ENCODE measurements at regions not wholly inside any gene's neighbourhood (a gene's known extent, or its start where the extent isn't known, plus 50 kb on each side); places are given as distances from the start of the nearest gene placed in this dataset.
"Not testable (repeated sequence)": the region's sequence is repeated elsewhere in the genome, so short reads cannot be mapped to it uniquely, and the experiment has no call there.

DNA sequence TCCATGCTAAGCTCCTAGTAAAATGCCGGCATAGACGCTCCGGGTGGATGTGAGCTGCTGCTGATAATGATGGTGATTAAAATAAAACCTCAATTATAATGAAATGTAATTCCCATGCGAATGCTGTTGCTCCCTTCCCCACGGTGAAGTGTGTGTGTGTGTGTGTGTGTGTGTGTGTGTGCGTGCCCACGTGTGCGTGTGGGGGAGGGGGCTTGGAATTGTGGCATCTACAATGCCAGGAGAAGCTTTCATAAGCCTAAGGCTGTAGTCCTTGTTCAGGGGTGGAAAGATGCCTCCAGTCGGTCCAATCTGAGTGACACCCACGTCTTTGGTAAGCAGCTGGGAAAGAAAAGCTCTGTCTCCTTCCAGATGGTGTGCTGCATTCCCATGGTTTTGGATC, 137.9 kb downstream of the CDH26 start:
- DNase-seq (ENCODE audit: low spot score) (no peak), FAIRE-seq (no peak)

- no peak for FAIRE-seq
- DNase-seq (ENCODE audit: low spot score) = no peak
These were observed 139.1 kb downstream of the CDH26 start for GRCh38 chr20:60097285-60097684.

GRCh38 chr20:60100780-60101179, 142.6 kb downstream of the CDH26 start:
- no peak for DNase-seq (ENCODE audit: low spot score)
- no peak for FAIRE-seq

- DNase-seq (ENCODE audit: low spot score) (no peak), FAIRE-seq (no peak)
These were observed 143.1 kb downstream of the CDH26 start for GRCh38 chr20:60101201-60101890.

GRCh38 chr20:60101891-60102281, 143.7 kb downstream of the CDH26 start:
- no peak for FAIRE-seq
- DNase-seq (ENCODE audit: low spot score) = no peak

DNA sequence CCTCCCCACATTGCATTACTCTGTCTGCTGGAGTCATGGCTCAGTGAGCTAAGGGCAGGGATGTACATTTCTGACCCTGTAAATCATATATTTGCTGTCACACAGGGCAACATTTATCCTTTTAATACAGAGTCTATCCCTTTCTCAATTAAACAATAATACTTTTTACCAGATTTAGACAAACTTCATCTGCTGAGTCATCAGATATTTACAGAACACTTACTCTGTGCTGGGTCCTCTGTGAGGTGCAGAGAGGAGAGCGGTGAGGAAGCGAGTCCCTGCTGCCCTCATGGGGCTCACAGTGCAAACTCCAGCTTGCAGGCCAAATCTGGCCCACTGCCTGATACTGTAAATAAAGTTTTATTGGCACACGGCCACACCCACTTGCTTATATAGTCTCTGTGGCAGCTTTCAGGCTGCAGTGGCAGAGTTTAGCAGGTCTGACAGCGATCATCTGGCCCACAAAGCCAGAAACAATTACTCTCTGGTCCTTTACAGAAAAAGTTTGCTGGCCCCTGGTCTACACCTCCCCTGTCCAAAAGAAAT, 144.5 kb downstream of the CDH26 start:
- DNase-seq (ENCODE audit: low spot score) (no peak), FAIRE-seq (no peak)

DNA sequence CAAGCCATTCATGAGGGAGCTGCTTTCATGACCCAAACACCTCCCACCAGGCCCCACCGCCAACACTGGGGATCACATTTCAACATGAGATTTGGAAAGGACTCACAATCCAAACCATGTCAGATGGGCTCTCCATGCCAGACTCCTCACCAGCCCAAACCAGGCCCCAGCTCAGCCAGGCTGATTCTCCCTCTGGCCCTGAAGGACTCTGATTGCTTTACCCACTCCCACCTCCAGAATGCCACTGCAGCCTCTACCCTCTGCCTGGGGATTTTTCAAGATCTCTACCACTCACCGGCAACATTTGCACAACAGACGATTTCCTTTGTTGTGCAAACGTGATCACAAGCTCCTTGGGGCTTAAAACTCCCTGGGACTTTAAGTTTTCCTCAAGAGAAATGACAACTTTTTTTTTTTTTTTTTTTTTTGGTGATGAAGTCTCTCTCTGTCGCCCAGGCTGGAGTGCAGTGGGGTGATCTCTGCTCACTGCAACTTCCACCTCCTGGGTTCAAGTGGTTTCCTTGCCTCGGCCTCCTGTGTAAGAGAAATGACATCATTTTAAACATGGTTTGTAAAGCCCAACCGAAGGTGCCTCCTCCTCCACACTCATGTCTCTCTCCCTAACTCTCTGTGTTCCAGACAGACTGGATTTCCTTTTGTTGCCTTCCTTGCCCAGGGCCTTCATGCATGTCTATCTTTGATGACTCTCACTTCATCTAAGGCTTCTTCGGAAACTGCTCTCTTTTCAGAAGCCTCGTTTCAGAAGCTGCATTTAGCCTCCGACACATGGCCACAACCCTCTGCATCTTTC, 147.0 kb downstream of the CDH26 start:
- FAIRE-seq (no peak), DNase-seq (ENCODE audit: low spot score) (peak; percentile 35)

DNA sequence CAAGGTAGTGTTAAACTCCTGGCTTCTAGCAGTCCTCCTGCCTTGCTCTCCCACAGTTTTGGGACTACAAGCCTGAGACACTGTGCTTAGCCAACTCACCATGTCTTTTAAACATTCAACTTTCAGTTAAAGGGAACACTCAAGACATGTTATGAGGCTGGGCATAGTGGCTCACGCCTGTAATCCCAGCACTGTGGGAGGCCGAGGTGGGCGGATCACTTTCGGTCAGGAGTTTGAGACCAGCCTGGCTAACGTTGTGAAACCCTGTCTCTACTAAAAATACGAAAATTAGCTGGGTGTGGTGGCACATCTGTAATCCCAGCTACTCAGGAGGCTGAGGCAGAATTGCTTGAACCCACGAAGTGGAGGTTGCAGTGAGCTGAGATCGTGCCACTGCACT, 148.0 kb downstream of the CDH26 start:
- not testable (repeated sequence) for DNase-seq (ENCODE audit: low spot score); FAIRE-seq

- DNase-seq (ENCODE audit: low spot score) (no peak), FAIRE-seq (no peak)
These were observed 149.6 kb downstream of the CDH26 start for GRCh38 chr20:60107621-60108390.

DNA sequence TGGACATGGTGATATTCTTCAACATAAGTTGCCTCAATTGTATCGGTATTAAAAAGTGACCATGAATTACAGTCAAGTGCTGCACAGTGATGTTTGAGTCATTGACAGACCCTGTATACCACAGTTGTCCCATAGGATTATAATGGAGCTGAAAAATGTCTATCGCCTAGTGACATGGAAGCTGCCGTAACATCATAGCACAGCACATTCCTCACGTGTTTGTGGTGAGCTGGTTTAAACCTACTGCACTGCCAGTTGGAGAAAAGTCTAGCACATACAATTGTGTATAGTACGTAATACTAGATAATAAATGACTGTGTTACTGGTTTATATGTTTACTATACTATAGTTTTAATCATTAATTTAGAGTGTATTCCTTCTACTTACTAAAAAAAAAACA, 150.2 kb downstream of the CDH26 start:
- FAIRE-seq (peak; percentile 42), DNase-seq (ENCODE audit: low spot score) (peak; percentile 78)

- FAIRE-seq = no peak
- DNase-seq (ENCODE audit: low spot score) = no peak
These were observed 155.0 kb downstream of the CDH26 start for GRCh38 chr20:60113024-60113724.

GRCh38 chr20:60113771-60114170, 155.5 kb downstream of the CDH26 start:
- DNase-seq (ENCODE audit: low spot score) (no peak), FAIRE-seq (no peak)

GRCh38 chr20:60115451-60115850, 157.2 kb downstream of the CDH26 start:
- no peak for DNase-seq (ENCODE audit: low spot score)
- FAIRE-seq = no peak

DNA sequence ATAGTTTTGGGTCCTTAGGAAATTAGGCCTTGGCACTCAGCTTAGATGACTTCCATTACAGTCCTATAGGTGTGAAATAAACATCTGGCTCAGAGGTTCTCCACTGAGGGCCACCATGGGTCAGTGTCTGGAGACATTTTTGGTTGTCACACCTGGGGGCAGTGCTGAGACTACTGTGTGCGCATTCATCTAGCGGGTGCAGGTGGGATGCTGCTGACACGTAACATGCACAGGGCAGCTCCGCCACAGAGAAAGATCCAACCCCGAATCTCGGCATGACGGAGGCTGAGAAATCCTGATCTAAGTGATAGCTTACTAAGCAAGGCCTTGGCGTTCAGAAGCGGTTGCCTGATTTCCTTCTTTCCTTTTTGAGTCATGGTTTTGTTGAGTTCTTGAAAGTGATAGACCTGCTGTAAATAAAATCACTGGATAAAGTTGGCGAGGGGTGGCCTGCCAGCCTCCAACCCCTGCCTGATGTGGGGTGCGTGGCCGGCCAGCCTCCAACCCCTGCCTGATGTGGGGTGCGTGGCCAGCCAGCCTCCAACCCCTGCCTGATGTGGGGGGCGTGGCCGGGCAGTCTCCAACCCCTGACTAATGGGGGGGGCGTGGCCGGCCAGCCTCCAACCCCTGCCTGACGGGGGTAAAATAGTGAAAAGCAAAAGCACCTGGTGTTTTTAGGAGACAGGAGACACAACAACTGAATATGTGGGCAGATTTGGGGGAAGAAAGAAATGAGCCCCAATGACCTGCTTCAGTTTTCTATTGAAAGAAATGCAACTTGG, 158.1 kb downstream of the CDH26 start:
- no peak for FAIRE-seq

DNA sequence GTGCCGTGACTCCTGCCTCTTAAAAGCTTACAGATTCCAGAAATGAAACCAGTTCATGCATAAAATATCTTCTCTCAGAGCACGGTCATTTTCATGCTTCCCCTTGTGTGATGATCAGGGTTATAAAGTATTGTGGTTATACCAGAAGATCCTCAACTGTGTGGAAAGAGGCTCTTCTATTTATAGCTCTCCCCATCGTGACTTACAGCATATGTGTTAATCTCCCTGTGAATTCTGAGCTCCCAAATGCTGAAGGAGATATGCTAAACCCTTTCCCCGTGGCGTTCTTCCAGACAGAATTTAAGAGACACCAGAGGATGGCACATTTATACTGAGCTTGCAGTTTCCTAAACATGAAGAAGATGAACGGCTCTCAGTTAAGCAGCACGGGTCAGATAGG, 158.8 kb downstream of the CDH26 start:
- FAIRE-seq (no peak), DNase-seq (ENCODE audit: low spot score) (no peak)

More for the DNA sequence above, 158.1 kb downstream of the CDH26 start:
- DNase-seq (ENCODE audit: low spot score) = no peak

GRCh38 chr20:60121903-60122302, 163.7 kb downstream of the CDH26 start:
- DNase-seq (ENCODE audit: low spot score) (no peak), FAIRE-seq (no peak)

- DNase-seq (ENCODE audit: low spot score) (no peak), FAIRE-seq (no peak)
These were observed 164.4 kb downstream of the CDH26 start for GRCh38 chr20:60122671-60123070.

DNA sequence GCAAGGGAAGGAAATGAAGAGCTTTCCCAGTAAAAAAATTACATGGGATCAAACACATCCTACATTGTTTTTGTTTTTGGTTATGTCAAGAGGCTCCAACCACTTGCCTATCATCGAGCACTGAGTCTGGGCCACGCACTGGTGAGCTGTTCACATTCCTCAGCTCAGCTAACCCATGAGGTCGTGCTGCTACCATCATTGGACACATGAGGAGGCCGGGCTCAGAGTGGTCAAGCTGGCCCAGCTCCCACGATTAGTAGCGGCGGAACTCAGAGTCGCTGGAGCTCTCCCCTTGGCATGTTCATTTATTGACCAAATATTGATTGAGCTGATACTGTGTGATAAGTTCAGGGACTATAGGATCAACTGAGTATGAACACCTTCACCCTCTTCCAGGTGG, 164.9 kb downstream of the CDH26 start:
- no peak for DNase-seq (ENCODE audit: low spot score)
- FAIRE-seq = no peak

DNA sequence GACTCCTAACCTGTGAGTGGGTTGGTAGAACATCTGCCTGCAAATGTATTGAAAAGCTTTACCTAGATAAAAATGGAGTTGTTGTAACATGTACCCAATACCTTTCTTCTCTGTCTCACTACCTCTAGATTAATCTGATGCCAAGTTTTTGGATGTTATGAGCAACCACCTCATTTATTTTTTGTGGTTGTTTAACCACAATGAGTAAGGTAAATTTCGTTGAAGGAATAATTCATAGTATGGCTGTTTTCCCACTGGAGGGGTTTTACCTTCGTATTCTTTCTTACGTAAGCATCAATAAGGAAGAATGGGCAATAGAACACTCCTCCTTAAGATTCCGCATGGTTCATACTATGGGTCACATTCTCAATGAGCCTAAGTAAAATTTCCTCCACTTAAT, 165.4 kb downstream of the CDH26 start:
- DNase-seq (ENCODE audit: low spot score) = no peak
- no peak for FAIRE-seq

DNA sequence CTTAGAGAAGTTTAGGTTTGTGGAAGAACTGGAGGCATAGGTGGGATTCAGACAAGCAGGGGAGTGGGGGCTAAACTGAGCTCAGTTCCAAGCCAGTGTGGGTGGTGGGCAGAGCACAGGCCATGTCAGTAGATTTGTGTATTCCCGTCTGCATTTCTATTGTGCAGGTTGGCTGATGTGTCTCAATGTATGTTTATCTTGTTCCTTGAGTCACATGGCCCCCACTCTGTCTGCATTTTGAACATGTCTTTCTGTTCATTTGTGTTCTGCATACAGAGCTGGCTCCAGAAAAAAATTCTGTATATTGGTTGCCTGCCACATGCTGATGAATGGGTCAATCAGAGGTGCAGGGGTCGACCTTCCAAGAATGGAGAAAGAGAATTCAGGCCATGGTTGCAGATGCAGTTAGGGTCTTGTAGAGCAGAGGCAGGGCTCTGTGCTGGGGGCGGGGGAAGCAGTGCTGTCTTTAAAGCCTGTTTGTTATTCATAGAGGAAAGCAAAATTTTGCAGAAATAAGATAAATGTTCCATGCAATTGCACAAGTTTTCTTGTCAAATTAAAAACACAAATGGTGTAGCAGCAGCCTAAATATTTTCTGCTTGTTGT, 166.7 kb downstream of the CDH26 start:
- FAIRE-seq (no peak), DNase-seq (ENCODE audit: low spot score) (no peak)

Measured in RCC 7860 (cell line).